HUES64 (cell line): ENCODE measurements at regions not wholly inside any gene's neighbourhood (a gene's known extent, or its start where the extent isn't known, plus 50 kb on each side); places are given as distances from the start of the nearest gene placed in this dataset.

Source experiments
- H3K27ac ChIP-seq: 2 replicates; pipeline ENCODE4 v1.7.0; 2013; ENCODE audit warnings: low read depth, low read length, inconsistent platforms
- H3K27me3 ChIP-seq: 2 replicates; pipeline ENCODE4 v1.6.1; 2013; ENCODE audit warnings: mild to moderate bottlenecking, low read length; ENCODE audit not compliant: insufficient read depth
- H3K36me3 ChIP-seq: 2 replicates; pipeline ENCODE4 v1.6.1; 2013; ENCODE audit warnings: mild to moderate bottlenecking, low read length; ENCODE audit not compliant: insufficient read depth
- H3K4me1 ChIP-seq: 2 replicates; pipeline ENCODE4 v1.6.1; 2013; ENCODE audit warnings: mild to moderate bottlenecking, low read length, moderate library complexity; ENCODE audit not compliant: insufficient read depth
- H3K4me3 ChIP-seq: 2 replicates; pipeline ENCODE4 v1.5.1; 2013; ENCODE audit warnings: mild to moderate bottlenecking, low read length, moderate library complexity
- H3K9ac ChIP-seq: 2 replicates; pipeline ENCODE4 v1.6.1; 2013; ENCODE audit warnings: mild to moderate bottlenecking, low read depth, low read length
- H3K9me3 ChIP-seq: 2 replicates; pipeline ENCODE4 v1.6.1; 2013; ENCODE audit warnings: low read depth, low read length; ENCODE audit not compliant: insufficient read depth
- WGBS: fragments of 150-250, 120-280 bp; methylation state at CpG from one replicate; pipeline ENCODE4 v1.1.7; 2013; ENCODE audit warnings: missing lambda C conversion rate; 5-methylcytosine and 5-hydroxymethylcytosine counted together

GRCh38 chr2:204072443-204073324 is 136.1 kb downstream of the ICOS start:
- Histone ChIP-seq H3K36me3 (no peaks in the 10 kb centered on the region), H3K27ac (no peak overlapping the region), H3K4me1 (no peaks in the 10 kb centered on the region), H3K4me3 (no peak overlapping the region), H3K9ac (no peak overlapping the region), H3K9me3 (no peaks in the 10 kb centered on the region), H3K27me3 (no peaks in the 10 kb centered on the region)
- 68% methylated on average over 8 of the region's 8 CpGs for WGBS

- no peak overlapping the region for H3K27ac ChIP-seq
- no peaks in the 10 kb centered on the region for H3K4me1 ChIP-seq
- H3K4me3 ChIP-seq = no peak overlapping the region
- no peaks in the 10 kb centered on the region for H3K36me3 ChIP-seq
- no peaks in the 10 kb centered on the region for H3K27me3 ChIP-seq
- no peak overlapping the region for H3K9ac ChIP-seq
- no peaks in the 10 kb centered on the region for H3K9me3 ChIP-seq
- 89% methylated on average over 1 of the region's 1 CpG for WGBS
Measured at GRCh38 chr2:204074456-204074855, 137.9 kb downstream of the ICOS start.

GRCh38 chr2:204078003-204078698 is 141.6 kb downstream of the ICOS start:
- H3K9me3 ChIP-seq = no peaks in the 10 kb centered on the region
- 93% methylated on average over 4 of the region's 4 CpGs for WGBS
- no peaks in the 10 kb centered on the region for H3K27me3 ChIP-seq
- H3K9ac ChIP-seq = no peak overlapping the region
- peaks cover 5% of the 10 kb centered on the region; the same call in 1 of the 2 replicates for H3K4me1 ChIP-seq
- H3K36me3 ChIP-seq = no peaks in the 10 kb centered on the region
- no peak overlapping the region for H3K4me3 ChIP-seq
- H3K27ac ChIP-seq = no peak overlapping the region

GRCh38 chr2:204081487-204082425 is 145.2 kb downstream of the ICOS start:
- no peaks in the 10 kb centered on the region for H3K36me3 ChIP-seq
- H3K4me1 ChIP-seq = peaks cover 5% of the 10 kb centered on the region; the same call in 1 of the 2 replicates
- H3K9ac ChIP-seq = no peak overlapping the region
- no peak overlapping the region for H3K27ac ChIP-seq
- 83% methylated on average over 12 of the region's 12 CpGs for WGBS
- no peak overlapping the region for H3K4me3 ChIP-seq
- no peaks in the 10 kb centered on the region for H3K27me3 ChIP-seq
- no peaks in the 10 kb centered on the region for H3K9me3 ChIP-seq

- H3K4me3 ChIP-seq = no peak overlapping the region
- 100% methylated on average over 1 of the region's 1 CpG for WGBS
- no peaks in the 10 kb centered on the region for H3K9me3 ChIP-seq
- no peaks in the 10 kb centered on the region for H3K27me3 ChIP-seq
- H3K9ac ChIP-seq = no peak overlapping the region
- no peak overlapping the region for H3K27ac ChIP-seq
- no peaks in the 10 kb centered on the region for H3K36me3 ChIP-seq
- H3K4me1 ChIP-seq = peaks cover 4% of the 10 kb centered on the region; the same call in 1 of the 2 replicates
Measured at GRCh38 chr2:204086167-204086566, 149.6 kb downstream of the ICOS start.

GRCh38 chr2:204089105-204089504 is 152.5 kb downstream of the ICOS start:
- H3K4me3 ChIP-seq = no peak overlapping the region
- peaks cover 2% of the 10 kb centered on the region; the same call in 1 of the 2 replicates for H3K9me3 ChIP-seq
- H3K9ac ChIP-seq = no peak overlapping the region
- no peak overlapping the region for H3K27ac ChIP-seq
- no peaks in the 10 kb centered on the region for H3K36me3 ChIP-seq
- no peaks in the 10 kb centered on the region for H3K4me1 ChIP-seq
- no peaks in the 10 kb centered on the region for H3K27me3 ChIP-seq
- 92% methylated on average over 2 of the region's 2 CpGs for WGBS

GRCh38 chr2:204089574-204089973 is 153.0 kb downstream of the ICOS start:
- Histone ChIP-seq H3K27me3 (no peaks in the 10 kb centered on the region), H3K9me3 (peaks cover 2% of the 10 kb centered on the region; the same call in 1 of the 2 replicates), H3K36me3 (no peaks in the 10 kb centered on the region), H3K4me1 (no peaks in the 10 kb centered on the region), H3K4me3 (no peak overlapping the region), H3K9ac (no peak overlapping the region), H3K27ac (no peak overlapping the region)
- 90% methylated on average over 4 of the region's 4 CpGs for WGBS

GRCh38 chr2:204090021-204090420 is 153.5 kb downstream of the ICOS start:
- no peaks in the 10 kb centered on the region for H3K36me3 ChIP-seq
- no peak overlapping the region for H3K4me3 ChIP-seq
- H3K27me3 ChIP-seq = no peaks in the 10 kb centered on the region
- H3K27ac ChIP-seq = no peak overlapping the region
- peaks cover 2% of the 10 kb centered on the region; the same call in 1 of the 2 replicates for H3K9me3 ChIP-seq
- 100% methylated on average over 2 of the region's 3 CpGs for WGBS
- H3K4me1 ChIP-seq = no peaks in the 10 kb centered on the region
- H3K9ac ChIP-seq = no peak overlapping the region

- Histone ChIP-seq H3K36me3 (no peaks in the 10 kb centered on the region), H3K27ac (no peak overlapping the region), H3K9ac (no peak overlapping the region), H3K4me3 (no peak overlapping the region), H3K4me1 (peaks cover 14% of the 10 kb centered on the region), H3K9me3 (no peaks in the 10 kb centered on the region), H3K27me3 (no peaks in the 10 kb centered on the region)
- WGBS = 97% methylated on average over 4 of the region's 4 CpGs
Measured at GRCh38 chr2:204104811-204105210, 168.2 kb downstream of the ICOS start.

GRCh38 chr2:204108330-204108751 is 171.8 kb downstream of the ICOS start:
- no peaks in the 10 kb centered on the region for H3K27me3 ChIP-seq
- no peak overlapping the region for H3K4me3 ChIP-seq
- H3K36me3 ChIP-seq = no peaks in the 10 kb centered on the region
- H3K4me1 ChIP-seq = peaks cover 19% of the 10 kb centered on the region
- H3K9ac ChIP-seq = no peak overlapping the region
- H3K9me3 ChIP-seq = no peaks in the 10 kb centered on the region
- peak overlapping the region; percentile 4; the same call in 1 of the 2 replicates for H3K27ac ChIP-seq
- 7% methylated on average over 3 of the region's 3 CpGs for WGBS
